SK-N-SH (cell line): ENCODE measurements at regions not wholly inside any gene's neighbourhood (a gene's known extent, or its start where the extent isn't known, plus 50 kb on each side); places are given as distances from the start of the nearest gene placed in this dataset.

Source experiments
- CTCF ChIA-PET: fragments of 300-600, 350-600 bp; formaldehyde crosslinking; extraction: SDS; loops from one replicate; lab custom pipeline; 2021; lab: Yijun Ruan, JAX
- POLR2A ChIA-PET: fragments of 350-600 bp; sonication (Branson Sonifier 250); formaldehyde crosslinking; extraction: SDS; loops from one replicate; lab custom pipeline; 2020; ENCODE audit warnings: antibody characterized with exemption, inconsistent platforms; lab: Yijun Ruan, JAX
- DNase-seq: peaks from one replicate; pipeline ENCODE4 v3.0.0; 2012
- H2AFZ ChIP-seq: fragments of 200-600 bp; sonication (generic); 2 replicates; pipeline ENCODE4 v1.8.1; 2016; ENCODE audit warnings: antibody characterized with exemption, mild to moderate bottlenecking, low read depth
- H3F3A ChIP-seq: fragments of 200-600 bp; sonication (generic); replicated peaks from 2 replicates; pipeline ENCODE3; 2016; ENCODE audit warnings: antibody characterized with exemption, mild to moderate bottlenecking; ENCODE audit not compliant: insufficient read depth
- H3K27ac ChIP-seq, 2 experiments: fragments of 200-500 bp in 1 of 2; fragments of 200-600 bp in 1 of 2; sonication (Bioruptor generic) in 1 of 2; sonication (generic), shearing (Covaris generic) in 1 of 2; 2 replicates each; pipeline versions ENCODE4 v1.5.1 to v1.6.1; 2014 to 2016; ENCODE audit warnings: low read depth in 2 of 2, inconsistent platforms in 1 of 2, low read length in 1 of 2, mild to moderate bottlenecking in 1 of 2, mixed read lengths in 1 of 2
- H3K27me3 ChIP-seq: fragments of 200-600 bp; sonication (generic), shearing (Covaris generic); 2 replicates; pipeline ENCODE4 v1.6.1; 2016; ENCODE audit warnings: mixed run types; ENCODE audit not compliant: insufficient read depth
- H3K36me3 ChIP-seq, 2 experiments: fragments of 200-500 bp in 1 of 2; fragments of 200-600 bp in 1 of 2; sonication (Bioruptor generic) in 1 of 2; sonication (generic) in 1 of 2; replicated peaks in 1 of 2; 2 replicates each; pipeline versions ENCODE3 to v1.5.1; 2014 to 2016; ENCODE audit warnings: low read length in 1 of 2, mild to moderate bottlenecking in 1 of 2; ENCODE audit not compliant: insufficient read depth in 2 of 2, control insufficient read depth in 1 of 2
- H3K4me1 ChIP-seq, 2 experiments: fragments of 200-500 bp in 1 of 2; fragments of 200-600 bp in 1 of 2; sonication (Bioruptor generic) in 1 of 2; sonication (generic), shearing (Covaris generic) in 1 of 2; 2 replicates each; pipeline versions ENCODE4 v1.5.1 to v1.6.1; 2014 to 2016; ENCODE audit warnings: low read depth in 1 of 2, low read length in 1 of 2, mixed run types in 1 of 2; ENCODE audit not compliant: insufficient read depth in 2 of 2, control insufficient read depth in 1 of 2
- H3K4me2 ChIP-seq: fragments of 200-600 bp; sonication (generic), shearing (Covaris generic); 2 replicates; pipeline ENCODE4 v1.6.1; 2017; ENCODE audit warnings: mixed run types
- H3K4me3 ChIP-seq, 2 experiments: fragments of 200-500 bp in 1 of 2; fragments of 200-600 bp in 1 of 2; sonication (Bioruptor generic) in 1 of 2; sonication (generic), shearing (Covaris generic) in 1 of 2; 2 replicates each; pipeline versions ENCODE4 v1.5.1 to v1.8.1; 2014 to 2016; ENCODE audit warnings: low read depth in 2 of 2, inconsistent platforms in 1 of 2, low read length in 1 of 2, mild to moderate bottlenecking in 1 of 2, mixed read lengths in 1 of 2, moderate library complexity in 1 of 2
- H3K79me2 ChIP-seq: fragments of 200-600 bp; sonication (generic); 2 replicates; pipeline ENCODE4 v1.8.1; 2017; ENCODE audit warnings: mild to moderate bottlenecking; ENCODE audit not compliant: insufficient read depth
- H3K9ac ChIP-seq: fragments of 200-600 bp; sonication (generic); 2 replicates; pipeline ENCODE4 v1.6.1; 2017; ENCODE audit warnings: mixed run types
- H3K9me2 ChIP-seq: fragments of 200-600 bp; sonication (generic); 2 replicates; pipeline ENCODE4 v1.6.1; 2017; ENCODE audit warnings: mixed run types
- H3K9me3 ChIP-seq: fragments of 200-600 bp; sonication (generic); 2 replicates; pipeline ENCODE4 v1.6.1; 2017; ENCODE audit warnings: mixed run types, mild to moderate bottlenecking, moderate library complexity
- H4K20me1 ChIP-seq: fragments of 200-600 bp; sonication (generic); 2 replicates; pipeline ENCODE4 v1.6.1; 2017; ENCODE audit warnings: mild to moderate bottlenecking, mixed run types; ENCODE audit not compliant: insufficient read depth
- EZH2phosphoT487 ChIP-seq: fragments of 200-600 bp; sonication (generic); IDR thresholded peaks from 2 replicates; pipeline ENCODE4 v1.6.1; 2017; ENCODE audit warnings: low read depth, mixed run types, mild to moderate bottlenecking, antibody characterized with exemption, moderate library complexity, borderline replicate concordance
- FOXJ3 ChIP-seq: sonication (generic); formaldehyde crosslinking; IDR thresholded peaks from 2 replicates; pipeline ENCODE4 v1.5.1; 2020; ENCODE audit warnings: mild to moderate bottlenecking, missing genetic modification reagents
- GABPA ChIP-seq: IDR thresholded peaks from 2 replicates; pipeline ENCODE4 v1.4.0; 2012; ENCODE audit warnings: low read depth, mild to moderate bottlenecking
- GATA2 ChIP-seq: sonication (generic); formaldehyde crosslinking; IDR thresholded peaks from 2 replicates; pipeline ENCODE4 v1.5.0; 2020; ENCODE audit warnings: mild to moderate bottlenecking, missing genetic modification reagents
- JUND ChIP-seq: IDR thresholded peaks from 2 replicates; pipeline ENCODE4 v1.4.0; 2012
- NFIC ChIP-seq: IDR thresholded peaks from 2 replicates; pipeline ENCODE4 v1.4.0; 2012; ENCODE audit warnings: borderline replicate concordance
- NRF1 ChIP-seq: IDR thresholded peaks from 2 replicates; pipeline ENCODE4 v1.6.1; 2012; ENCODE audit warnings: low read depth, mild to moderate bottlenecking, low read length
- RAD21 ChIP-seq: IDR thresholded peaks from 2 replicates; pipeline ENCODE4 v1.6.1; 2012; ENCODE audit warnings: mild to moderate bottlenecking, low read length
- RFX5 ChIP-seq: IDR thresholded peaks from 2 replicates; pipeline ENCODE4 v1.6.1; 2012; ENCODE audit warnings: mild to moderate bottlenecking, improper control_type of control experiment, low read length
- SMC3 ChIP-seq: IDR thresholded peaks from 2 replicates; pipeline ENCODE4 v1.6.1; 2012; ENCODE audit warnings: low read depth, low read length, improper control_type of control experiment
- ZBTB33 ChIP-seq: IDR thresholded peaks from 2 replicates; pipeline ENCODE4 v1.4.0; 2012; ENCODE audit warnings: low read depth, borderline replicate concordance
- WGBS: methylation state at CpG from one replicate; pipeline ENCODE4 v1.1.6; 2017; ENCODE audit warnings: low lambda C conversion rate; 5-methylcytosine and 5-hydroxymethylcytosine counted together
- TF ChIP-seq, protein P1 (sequence below): IDR thresholded peaks from 2 replicates; pipeline ENCODE4 v1.6.1; 2012; ENCODE audit warnings: mild to moderate bottlenecking, low read depth, low read length, moderate library complexity

GRCh38 chr2:78718473-78718872, 307.0 kb upstream of the REG3G start:
- TF ChIP-seq NFIC (no peak), ZBTB33 (no peak), GATA2 (CRISPR knock-in tag) (no peak), JUND (no peak), EZH2phosphoT487 (no peak), NRF1 (no peak), RAD21 (no peak)
- TF ChIP-seq, protein P1, sequence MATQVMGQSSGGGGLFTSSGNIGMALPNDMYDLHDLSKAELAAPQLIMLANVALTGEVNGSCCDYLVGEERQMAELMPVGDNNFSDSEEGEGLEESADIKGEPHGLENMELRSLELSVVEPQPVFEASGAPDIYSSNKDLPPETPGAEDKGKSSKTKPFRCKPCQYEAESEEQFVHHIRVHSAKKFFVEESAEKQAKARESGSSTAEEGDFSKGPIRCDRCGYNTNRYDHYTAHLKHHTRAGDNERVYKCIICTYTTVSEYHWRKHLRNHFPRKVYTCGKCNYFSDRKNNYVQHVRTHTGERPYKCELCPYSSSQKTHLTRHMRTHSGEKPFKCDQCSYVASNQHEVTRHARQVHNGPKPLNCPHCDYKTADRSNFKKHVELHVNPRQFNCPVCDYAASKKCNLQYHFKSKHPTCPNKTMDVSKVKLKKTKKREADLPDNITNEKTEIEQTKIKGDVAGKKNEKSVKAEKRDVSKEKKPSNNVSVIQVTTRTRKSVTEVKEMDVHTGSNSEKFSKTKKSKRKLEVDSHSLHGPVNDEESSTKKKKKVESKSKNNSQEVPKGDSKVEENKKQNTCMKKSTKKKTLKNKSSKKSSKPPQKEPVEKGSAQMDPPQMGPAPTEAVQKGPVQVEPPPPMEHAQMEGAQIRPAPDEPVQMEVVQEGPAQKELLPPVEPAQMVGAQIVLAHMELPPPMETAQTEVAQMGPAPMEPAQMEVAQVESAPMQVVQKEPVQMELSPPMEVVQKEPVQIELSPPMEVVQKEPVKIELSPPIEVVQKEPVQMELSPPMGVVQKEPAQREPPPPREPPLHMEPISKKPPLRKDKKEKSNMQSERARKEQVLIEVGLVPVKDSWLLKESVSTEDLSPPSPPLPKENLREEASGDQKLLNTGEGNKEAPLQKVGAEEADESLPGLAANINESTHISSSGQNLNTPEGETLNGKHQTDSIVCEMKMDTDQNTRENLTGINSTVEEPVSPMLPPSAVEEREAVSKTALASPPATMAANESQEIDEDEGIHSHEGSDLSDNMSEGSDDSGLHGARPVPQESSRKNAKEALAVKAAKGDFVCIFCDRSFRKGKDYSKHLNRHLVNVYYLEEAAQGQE: no peak
- Histone ChIP-seq H3F3A (no peaks in the 10 kb centered on the region), H3K79me2 (no peaks in the 10 kb centered on the region), H2AFZ (no peak overlapping the region), H3K4me2 (no peak overlapping the region), H3K27ac (no peak overlapping the region), H3K36me3 (no peaks in the 10 kb centered on the region), H3K9ac (no peak overlapping the region), H3K4me1 (no peaks in the 10 kb centered on the region; a peak in 1 of 4 replicates), H3K27me3 (no peaks in the 10 kb centered on the region), H3K9me2 (no peaks in the 10 kb centered on the region), H3K4me3 (no peak overlapping the region), H3K9me3 (no peaks in the 10 kb centered on the region), H4K20me1 (no peaks in the 10 kb centered on the region)
- CTCF ChIA-PET: no interaction called here
- DNase-seq: no peak
- POLR2A ChIA-PET: no interaction called here
- 10% methylated on average over 1 of the region's 1 CpG for WGBS

- Histone ChIP-seq H3K27ac (no peak overlapping the region), H3K27me3 (no peaks in the 10 kb centered on the region), H3K9me2 (no peaks in the 10 kb centered on the region), H3K9me3 (no peaks in the 10 kb centered on the region), H3K36me3 (no peaks in the 10 kb centered on the region), H2AFZ (no peak overlapping the region), H3K4me2 (no peak overlapping the region), H3F3A (no peaks in the 10 kb centered on the region), H3K9ac (no peak overlapping the region), H4K20me1 (no peaks in the 10 kb centered on the region), H3K4me1 (no peaks in the 10 kb centered on the region), H3K79me2 (no peaks in the 10 kb centered on the region), H3K4me3 (no peak overlapping the region)
- CTCF ChIA-PET: no interaction called here
- DNase-seq: no peak
- WGBS: 30% methylated on average over 7 of the region's 7 CpGs
- POLR2A ChIA-PET: no interaction called here
- no peak for TF ChIP-seq JUND
- no peak for TF ChIP-seq RFX5
- no peak for TF ChIP-seq SMC3
- TF ChIP-seq FOXJ3 (CRISPR knock-in tag): no peak
- no peak for TF ChIP-seq ZBTB33
- TF ChIP-seq GABPA: no peak
- TF ChIP-seq, all 33 proteins: peak for 0
Measured at GRCh38 chr2:78721355-78722033, 304.0 kb upstream of the REG3G start.
